ENCODE measurements at regions not wholly inside any gene's neighbourhood (a gene's known extent, or its start where the extent isn't known, plus 50 kb on each side); places are given as distances from the start of the nearest gene placed in this dataset.

DNA sequence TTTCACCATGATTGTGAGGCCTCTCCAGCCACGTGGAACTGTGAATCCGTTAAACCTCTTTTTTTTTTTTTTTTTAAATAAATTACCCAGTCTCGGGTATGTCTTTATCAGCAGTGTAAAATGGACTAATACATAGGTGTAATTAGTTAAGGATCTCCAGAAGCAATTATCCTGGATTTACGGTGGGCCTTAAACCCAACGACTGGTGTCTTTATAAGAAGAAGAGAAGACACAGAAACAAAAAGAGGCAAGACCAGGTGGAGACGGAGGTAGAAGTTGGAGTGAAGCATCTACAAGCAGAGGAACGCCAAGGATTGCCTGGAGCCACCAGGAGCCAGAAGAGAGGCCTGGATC lies 114.6 kb upstream of the MAP1LC3B2 start:
- H3K4me3 ChIP-seq (ENCODE audit: control extremely low read depth in 1 of 5, extremely low read depth in 1 of 5, insufficient read depth in 1 of 5, low read depth in 2 of 5, low read length in 4 of 5) = no peak overlapping the region
- H3K9me3 ChIP-seq (ENCODE audit: control extremely low read depth in 1 of 3, control insufficient read depth in 2 of 3, insufficient read depth in 1 of 3, low read length in 2 of 3) = peaks cover 0 to 9% (median 3%) of the 10 kb centered on the region in 3 donors
- Mint-ChIP-seq H3K9me3 (ENCODE audit: insufficient read depth) (no peaks in the 10 kb centered on the region), H3K4me3 (no peak overlapping the region), H3K27me3 (no peaks in the 10 kb centered on the region), H3K4me1 (peaks cover 9% of the 10 kb centered on the region), H3K27ac (no peak overlapping the region)
- DNase-seq (no peak), ATAC-seq (ENCODE audit: low read depth) (no peak)
- POLR2A ChIA-PET = no interaction called here
- H2AFZ ChIP-seq (ENCODE audit: insufficient read depth, low read depth, low read length, poor library complexity, severe bottlenecking) = no peak overlapping the region
- H3K27ac ChIP-seq (ENCODE audit: low read length in 2 of 2) = no peak overlapping the region
- H3K36me3 ChIP-seq (replicated peaks in 1 of 2; ENCODE audit: control extremely low read depth in 1 of 2, control insufficient read depth in 1 of 2, extremely low read depth in 1 of 2, insufficient read depth in 2 of 2, low read length in 1 of 2) = no peaks in the 10 kb centered on the region
- peaks cover 0 to 18% of the 10 kb centered on the region in 2 donors for H3K4me1 ChIP-seq (ENCODE audit: control insufficient read depth in 2 of 2, insufficient read depth in 2 of 2, low read length in 2 of 2)
- whole genome bisulfite sequencing (ENCODE audit: insufficient coverage) = 80% methylated on average over 4 of the region's 7 CpGs
- peak overlapping the region; percentile 21 for H3K4me2 ChIP-seq (replicated peaks; ENCODE audit: low read depth, low read length, poor library complexity, severe bottlenecking)
- CTCF ChIA-PET = no interaction called here
- H3K79me2 ChIP-seq (ENCODE audit: control insufficient read depth, insufficient read depth, low read length) = no peaks in the 10 kb centered on the region
- TF ChIP-seq CTCF (IDR thresholded peaks at IDR 0.05) (no peak), EZH2 (IDR thresholded peaks at IDR 0.05; ENCODE audit: borderline replicate concordance, insufficient read depth, low read depth, low read length, poor library complexity, severe bottlenecking) (no peak)
- no peaks in the 10 kb centered on the region for H3K27me3 ChIP-seq (replicated peaks in 1 of 4; ENCODE audit: control extremely low read depth in 1 of 4, control insufficient read depth in 3 of 4, insufficient read depth in 4 of 4, low read length in 3 of 4)
- H3K9ac ChIP-seq (ENCODE audit: low read length) = no peak overlapping the region
- intact Hi-C loops (cut with micrococcal nuclease) = no loop called here
- no peaks in the 10 kb centered on the region for H4K20me1 ChIP-seq (ENCODE audit: control insufficient read depth, insufficient read depth, low read length, poor library complexity, severe bottlenecking)

DNA sequence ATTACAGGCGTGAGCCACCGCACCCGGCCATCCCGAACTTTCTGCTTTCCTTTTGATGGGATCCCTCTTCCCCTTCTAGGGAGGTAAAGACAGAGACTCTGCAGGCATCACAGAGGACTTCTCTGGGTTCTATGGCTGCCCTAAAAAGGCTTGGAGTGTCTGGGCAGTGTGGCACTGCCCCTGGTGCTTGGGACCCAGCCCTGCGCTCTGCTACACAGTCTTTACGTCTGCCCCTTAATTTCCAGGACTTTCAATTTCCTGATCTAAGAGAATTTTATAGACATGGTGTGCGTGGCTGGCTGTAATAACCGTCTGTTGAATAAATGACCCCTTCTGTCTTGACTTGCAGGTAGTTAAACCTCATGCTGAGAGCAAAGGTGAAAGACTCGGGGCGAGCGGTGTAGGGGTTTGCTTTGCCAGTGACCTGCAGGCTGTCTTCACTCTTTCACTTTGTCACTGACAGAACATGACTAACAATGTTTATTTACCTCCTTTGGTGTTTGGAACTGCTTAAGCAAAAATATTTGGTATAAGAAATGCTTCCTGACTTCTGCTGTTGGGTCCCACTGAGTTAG lies 110.9 kb upstream of the MAP1LC3B2 start:
- H3K4me1 ChIP-seq (ENCODE audit: control insufficient read depth in 2 of 2, insufficient read depth in 2 of 2, low read length in 2 of 2) = peaks cover 7 to 23% of the 10 kb centered on the region in 2 donors
- H4K20me1 ChIP-seq (ENCODE audit: control insufficient read depth, insufficient read depth, low read length, poor library complexity, severe bottlenecking) = no peaks in the 10 kb centered on the region
- ATAC-seq (ENCODE audit: low read depth) = no peak
- no peak overlapping the region for H2AFZ ChIP-seq (ENCODE audit: insufficient read depth, low read depth, low read length, poor library complexity, severe bottlenecking)
- no peak overlapping the region for H3K4me3 ChIP-seq (ENCODE audit: control extremely low read depth in 1 of 5, extremely low read depth in 1 of 5, insufficient read depth in 1 of 5, low read depth in 2 of 5, low read length in 4 of 5)
- H3K9ac ChIP-seq (ENCODE audit: low read length) = no peak overlapping the region
- Mint-ChIP-seq H3K27me3 (no peaks in the 10 kb centered on the region), H3K4me3 (no peak overlapping the region), H3K4me1 (peaks cover 14% of the 10 kb centered on the region), H3K27ac (no peak overlapping the region), H3K9me3 (ENCODE audit: insufficient read depth) (no peaks in the 10 kb centered on the region)
- H3K27me3 ChIP-seq (replicated peaks in 1 of 4; ENCODE audit: control extremely low read depth in 1 of 4, control insufficient read depth in 3 of 4, insufficient read depth in 4 of 4, low read length in 3 of 4) = no peaks in the 10 kb centered on the region
- no peak overlapping the region for H3K27ac ChIP-seq (ENCODE audit: low read length in 2 of 2)
- CTCF ChIA-PET = no interaction called here
- POLR2A ChIA-PET = interaction anchor here (1.2 kb wide), 1 partner anchor 135 kb away, joined by 3 read pairs; no protein-coding TSS in a partner anchor
- H3K36me3 ChIP-seq (replicated peaks in 1 of 2; ENCODE audit: control extremely low read depth in 1 of 2, control insufficient read depth in 1 of 2, extremely low read depth in 1 of 2, insufficient read depth in 2 of 2, low read length in 1 of 2) = no peaks in the 10 kb centered on the region
- TF ChIP-seq CTCF (IDR thresholded peaks at IDR 0.05) (no peak), EZH2 (IDR thresholded peaks at IDR 0.05; ENCODE audit: borderline replicate concordance, insufficient read depth, low read depth, low read length, poor library complexity, severe bottlenecking) (no peak)
- intact Hi-C loops (cut with micrococcal nuclease) = no loop called here
- H3K79me2 ChIP-seq (ENCODE audit: control insufficient read depth, insufficient read depth, low read length) = no peaks in the 10 kb centered on the region
- H3K4me2 ChIP-seq (replicated peaks; ENCODE audit: low read depth, low read length, poor library complexity, severe bottlenecking) = no peak overlapping the region
- no peak for DNase-seq
- WGBS (ENCODE audit: insufficient coverage) = 98% methylated on average over 6 of the region's 11 CpGs
- H3K9me3 ChIP-seq (ENCODE audit: control extremely low read depth in 1 of 3, control insufficient read depth in 2 of 3, insufficient read depth in 1 of 3, low read length in 2 of 3) = peaks cover 0 to 13% (median 3%) of the 10 kb centered on the region in 3 donors

Data from B cell (primary cell).